Skeletal muscle tissue (tissue), 3 donors: ENCODE measurements at regions not wholly inside any gene's neighbourhood (a gene's known extent, or its start where the extent isn't known, plus 50 kb on each side); places are given as distances from the start of the nearest gene placed in this dataset.
"Not testable (repeated sequence)": the region's sequence is repeated elsewhere in the genome, so short reads cannot be mapped to it uniquely, and the experiment has no call there.

Source experiments
- H3K27ac ChIP-seq: one replicate; pipeline ENCODE4 v1.7.0; 2013; ENCODE audit warnings: mild to moderate bottlenecking, low read depth, low read length, inconsistent platforms
- H3K27me3 ChIP-seq, 3 donors: one replicate each; pipeline ENCODE4 v1.7.0; 2013; ENCODE audit warnings: low read length in 3 of 3; ENCODE audit not compliant: control insufficient read depth in 3 of 3, insufficient read depth in 3 of 3
- H3K36me3 ChIP-seq, 3 donors: one replicate each; pipeline ENCODE4 v1.7.0; 2013; ENCODE audit warnings: low read length in 3 of 3; ENCODE audit not compliant: control insufficient read depth in 3 of 3, insufficient read depth in 3 of 3
- H3K4me1 ChIP-seq, 3 donors: one replicate each; pipeline ENCODE4 v1.7.0; 2013; ENCODE audit warnings: low read length in 3 of 3, mild to moderate bottlenecking in 3 of 3; ENCODE audit not compliant: control insufficient read depth in 3 of 3, insufficient read depth in 3 of 3
- H3K4me3 ChIP-seq, 3 donors: one replicate each; pipeline ENCODE4 v1.7.0; 2013; ENCODE audit warnings: low read length in 3 of 3
- H3K9ac ChIP-seq, 3 donors: one replicate each; pipeline ENCODE4 v1.7.0; 2013; ENCODE audit warnings: low read length in 3 of 3, mild to moderate bottlenecking in 3 of 3, moderate library complexity in 2 of 3, low read depth in 1 of 3
- H3K9me3 ChIP-seq, 3 donors: one replicate each; pipeline ENCODE4 v1.7.0; 2013; ENCODE audit warnings: low read length in 3 of 3; ENCODE audit not compliant: control insufficient read depth in 3 of 3
- donor health status: Osteomylitis.

GRCh38 chr17:70582777-70583176 lies 413.4 kb downstream of the KCNJ2 start:
- no peaks in the 10 kb centered on the region for H3K9me3 ChIP-seq
- no peaks in the 10 kb centered on the region for H3K36me3 ChIP-seq
- H3K4me3 ChIP-seq: no peak overlapping the region
- no peak overlapping the region for H3K27ac ChIP-seq
- H3K4me1 ChIP-seq: no peaks in the 10 kb centered on the region
- no peak overlapping the region for H3K9ac ChIP-seq
- H3K27me3 ChIP-seq: no peaks in the 10 kb centered on the region

- Histone ChIP-seq H3K36me3 (no peaks in the 10 kb centered on the region), H3K9ac (no peak overlapping the region), H3K4me1 (no peaks in the 10 kb centered on the region)
Observed at GRCh38 chr17:70584255-70584654, 414.9 kb downstream of the KCNJ2 start.

GRCh38 chr17:70588003-70588402 lies 418.7 kb downstream of the KCNJ2 start:
- H3K4me3 ChIP-seq: no peak overlapping the region
- no peaks in the 10 kb centered on the region for H3K27me3 ChIP-seq
- peaks cover 0 to 1% (median 0%) of the 10 kb centered on the region in 3 donors for H3K9me3 ChIP-seq
- H3K9ac ChIP-seq: no peak overlapping the region
- no peaks in the 10 kb centered on the region for H3K4me1 ChIP-seq
- no peak overlapping the region for H3K27ac ChIP-seq
- H3K36me3 ChIP-seq: no peaks in the 10 kb centered on the region

More at GRCh38 chr17:70584255-70584654, 414.9 kb downstream of the KCNJ2 start:
- Histone ChIP-seq H3K9me3 (peaks cover 0 to 1% (median 0%) of the 10 kb centered on the region in 3 donors), H3K27me3 (no peaks in the 10 kb centered on the region), H3K27ac (no peak overlapping the region), H3K4me3 (no peak overlapping the region)

GRCh38 chr17:70597774-70598173 lies 428.4 kb downstream of the KCNJ2 start:
- Histone ChIP-seq H3K9me3 (no peaks in the 10 kb centered on the region), H3K4me1 (no peaks in the 10 kb centered on the region), H3K36me3 (no peaks in the 10 kb centered on the region), H3K27me3 (no peaks in the 10 kb centered on the region), H3K27ac (no peak overlapping the region), H3K9ac (no peak overlapping the region), H3K4me3 (no peak overlapping the region)

- H3K27ac ChIP-seq: no peak overlapping the region
Observed at GRCh38 chr17:70599198-70599597, 429.9 kb downstream of the KCNJ2 start.

GRCh38 chr17:70599945-70600344 lies 430.6 kb downstream of the KCNJ2 start:
- H3K9me3 ChIP-seq, H3K27me3 ChIP-seq, H3K27ac ChIP-seq, H3K36me3 ChIP-seq, H3K9ac ChIP-seq, H3K4me3 ChIP-seq, H3K4me1 ChIP-seq: not testable (repeated sequence)

More at GRCh38 chr17:70599198-70599597, 429.9 kb downstream of the KCNJ2 start:
- no peaks in the 10 kb centered on the region for H3K9me3 ChIP-seq
- no peaks in the 10 kb centered on the region for H3K4me1 ChIP-seq
- H3K36me3 ChIP-seq: no peaks in the 10 kb centered on the region
- no peak overlapping the region for H3K4me3 ChIP-seq
- H3K9ac ChIP-seq: no peak overlapping the region
- H3K27me3 ChIP-seq: no peaks in the 10 kb centered on the region

GRCh38 chr17:70603226-70603625 lies 433.9 kb downstream of the KCNJ2 start:
- H3K9me3 ChIP-seq: no peaks in the 10 kb centered on the region
- H3K4me3 ChIP-seq: no peak overlapping the region
- H3K4me1 ChIP-seq: no peaks in the 10 kb centered on the region
- no peak overlapping the region for H3K27ac ChIP-seq
- H3K27me3 ChIP-seq: no peaks in the 10 kb centered on the region
- H3K9ac ChIP-seq: no peak overlapping the region
- no peaks in the 10 kb centered on the region for H3K36me3 ChIP-seq

- no peak overlapping the region for H3K9ac ChIP-seq
- no peaks in the 10 kb centered on the region for H3K27me3 ChIP-seq
- no peak overlapping the region for H3K27ac ChIP-seq
- H3K36me3 ChIP-seq: no peaks in the 10 kb centered on the region
- H3K9me3 ChIP-seq: no peaks in the 10 kb centered on the region
- no peak overlapping the region for H3K4me3 ChIP-seq
- no peaks in the 10 kb centered on the region for H3K4me1 ChIP-seq
Observed at GRCh38 chr17:70604854-70605253, 435.5 kb downstream of the KCNJ2 start.

GRCh38 chr17:70606086-70606485 lies 436.8 kb downstream of the KCNJ2 start:
- H3K27me3 ChIP-seq: no peaks in the 10 kb centered on the region
- H3K4me3 ChIP-seq: no peak overlapping the region
- H3K36me3 ChIP-seq: no peaks in the 10 kb centered on the region
- H3K4me1 ChIP-seq: no peaks in the 10 kb centered on the region
- no peak overlapping the region for H3K27ac ChIP-seq
- H3K9ac ChIP-seq: no peak overlapping the region
- H3K9me3 ChIP-seq: no peaks in the 10 kb centered on the region

GRCh38 chr17:70608193-70608592 lies 438.9 kb downstream of the KCNJ2 start:
- H3K36me3 ChIP-seq: no peaks in the 10 kb centered on the region
- H3K27ac ChIP-seq: no peak overlapping the region
- no peaks in the 10 kb centered on the region for H3K9me3 ChIP-seq
- no peaks in the 10 kb centered on the region for H3K4me1 ChIP-seq
- H3K4me3 ChIP-seq: no peak overlapping the region
- no peaks in the 10 kb centered on the region for H3K27me3 ChIP-seq
- H3K9ac ChIP-seq: no peak overlapping the region

- Histone ChIP-seq H3K36me3 (no peaks in the 10 kb centered on the region), H3K27me3 (no peaks in the 10 kb centered on the region), H3K4me3 (no peak overlapping the region), H3K4me1 (no peaks in the 10 kb centered on the region), H3K27ac (no peak overlapping the region), H3K9me3 (no peaks in the 10 kb centered on the region), H3K9ac (no peak overlapping the region)
Observed at GRCh38 chr17:70608957-70609356, 439.6 kb downstream of the KCNJ2 start.
